Liver (tissue), 8 donors: ENCODE measurements at regions not wholly inside any gene's neighbourhood (a gene's known extent, or its start where the extent isn't known, plus 50 kb on each side); places are given as distances from the start of the nearest gene placed in this dataset.

ENCODE experiments used
- DNase-seq: peaks from one replicate; pipeline ENCODE4 v3.0.0-alpha.2; 2017; ENCODE audit warnings: low spot score
- H3K27ac ChIP-seq, 2 donors: one replicate each; pipeline ENCODE4 v1.7.0; 2013; ENCODE audit warnings: inconsistent platforms in 2 of 2, low read length in 2 of 2, control low read depth in 1 of 2, low read depth in 1 of 2, mild to moderate bottlenecking in 1 of 2
- H3K27me3 ChIP-seq, 4 donors: one replicate each; pipeline versions ENCODE4 v1.6.1 to v1.7.0; 2013; ENCODE audit warnings: low read length in 3 of 4, inconsistent platforms in 1 of 4, mild to moderate bottlenecking in 1 of 4, moderate library complexity in 1 of 4; ENCODE audit not compliant: control insufficient read depth in 4 of 4, insufficient read depth in 4 of 4
- H3K36me3 ChIP-seq, 4 donors: one replicate each; pipeline versions ENCODE4 v1.6.1 to v1.7.0; 2013; ENCODE audit warnings: low read length in 3 of 4, mild to moderate bottlenecking in 3 of 4, low read depth in 1 of 4, moderate library complexity in 1 of 4; ENCODE audit not compliant: control insufficient read depth in 4 of 4, insufficient read depth in 3 of 4
- H3K4me1 ChIP-seq, 4 donors: one replicate each; pipeline versions ENCODE4 v1.6.1 to v1.7.0; 2013; ENCODE audit warnings: low read length in 3 of 4, mild to moderate bottlenecking in 3 of 4, moderate library complexity in 1 of 4; ENCODE audit not compliant: control insufficient read depth in 4 of 4, insufficient read depth in 4 of 4
- H3K4me3 ChIP-seq, 3 donors: one replicate each; pipeline versions ENCODE4 v1.6.1 to v1.7.0; 2013; ENCODE audit warnings: low read length in 3 of 3, control low read depth in 1 of 3, low read depth in 1 of 3, mild to moderate bottlenecking in 1 of 3
- H3K9ac ChIP-seq, 2 donors: one replicate each; pipeline ENCODE4 v1.7.0; 2013; ENCODE audit warnings: low read length in 2 of 2, mild to moderate bottlenecking in 2 of 2, moderate library complexity in 2 of 2, control low read depth in 1 of 2, low read depth in 1 of 2
- H3K9me3 ChIP-seq, 4 donors: one replicate each; pipeline versions ENCODE4 v1.6.1 to v1.7.0; 2013; ENCODE audit warnings: low read length in 3 of 4; ENCODE audit not compliant: control insufficient read depth in 4 of 4
- CTCF ChIP-seq: fragments of 150-350 bp; IDR thresholded peaks from 2 replicates; pipeline ENCODE4 v1.5.1; 2017; ENCODE audit warnings: improper control_type of control experiment, low read depth, low read length; ENCODE audit not compliant: missing input control
- EGR1 ChIP-seq, 2 donors: IDR thresholded peaks; 2 replicates each; pipeline ENCODE4 v1.6.1; 2016 to 2018; ENCODE audit warnings: antibody characterized with exemption in 2 of 2, low read depth in 2 of 2
- GABPA ChIP-seq, 2 donors: IDR thresholded peaks in 1 of 2; conservative IDR thresholded peaks in 1 of 2; 2 replicates each; pipeline ENCODE4 v1.6.1; 2016; ENCODE audit warnings: antibody characterized with exemption in 2 of 2, mild to moderate bottlenecking in 1 of 2, moderate library complexity in 1 of 2
- HNF4A ChIP-seq, 2 donors: conservative IDR thresholded peaks; 2 replicates each; pipeline ENCODE4 v1.6.1; 2016; ENCODE audit warnings: antibody characterized with exemption in 2 of 2, mild to moderate bottlenecking in 2 of 2
- JUND ChIP-seq, 2 donors: IDR thresholded peaks; 2 replicates each; pipeline ENCODE4 v1.6.1; 2016; ENCODE audit warnings: antibody characterized with exemption in 2 of 2
- NR2F2 ChIP-seq: IDR thresholded peaks from 2 replicates; pipeline ENCODE4 v1.6.1; 2016; ENCODE audit warnings: antibody characterized with exemption
- RAD21 ChIP-seq, 2 donors: IDR thresholded peaks; 2 replicates each; pipeline ENCODE4 v1.6.1; 2016; ENCODE audit warnings: antibody characterized with exemption in 2 of 2, mild to moderate bottlenecking in 2 of 2
- REST ChIP-seq: IDR thresholded peaks from 2 replicates; pipeline ENCODE4 v1.6.1; 2016; ENCODE audit warnings: antibody characterized with exemption, mild to moderate bottlenecking
- RXRA ChIP-seq, 2 donors: IDR thresholded peaks; 2 replicates each; pipeline ENCODE4 v1.6.1; 2017 to 2018; ENCODE audit warnings: antibody characterized with exemption in 2 of 2, mild to moderate bottlenecking in 1 of 2
- TAF1 ChIP-seq: conservative IDR thresholded peaks from 2 replicates; pipeline ENCODE4 v1.6.1; 2016; ENCODE audit warnings: antibody characterized with exemption, mild to moderate bottlenecking
- YY1 ChIP-seq: IDR thresholded peaks from 2 replicates; pipeline ENCODE4 v1.6.1; 2016; ENCODE audit warnings: antibody characterized with exemption, mild to moderate bottlenecking
- WGBS: extraction: QIAGEN DNeasy Blood & Tissue Kit; methylation state at CpG from one replicate; pipeline ENCODE4 v1.1.7; 2013; 5-methylcytosine and 5-hydroxymethylcytosine counted together
- donor health status: healthy.
- donor health status: healthy.
- donor health status: healthy.
- donor health status: healthy.
- donor health status: healthy.

- no peaks in the 10 kb centered on the region for H3K9me3 ChIP-seq
- no peaks in the 10 kb centered on the region for H3K27me3 ChIP-seq
- H3K27ac ChIP-seq: no peak overlapping the region
- H3K4me3 ChIP-seq: no peak overlapping the region
- no peak overlapping the region for H3K9ac ChIP-seq
- TF ChIP-seq JUND (IDR thresholded peaks at IDR 0.05): no peak
- no peak for TF ChIP-seq REST
- no peak for TF ChIP-seq HNF4A (conservative IDR thresholded peaks at IDR 0.05)
- no peak for TF ChIP-seq GABPA (IDR thresholded peaks at IDR 0.05 in 1 of 2, conservative IDR thresholded peaks at IDR 0.05 in 1 of 2)
- no peaks in the 10 kb centered on the region for H3K36me3 ChIP-seq
- DNase-seq: no peak
- no peaks in the 10 kb centered on the region for H3K4me1 ChIP-seq
Observed at GRCh38 chr18:51429644-51430043, 232.2 kb upstream of the MEX3C start.

GRCh38 chr18:51430538-51430937, 233.1 kb upstream of the MEX3C start:
- Histone ChIP-seq H3K9ac (no peak overlapping the region), H3K27me3 (no peaks in the 10 kb centered on the region), H3K27ac (no peak overlapping the region), H3K36me3 (no peaks in the 10 kb centered on the region), H3K9me3 (no peaks in the 10 kb centered on the region), H3K4me3 (no peak overlapping the region), H3K4me1 (no peaks in the 10 kb centered on the region)
- TF ChIP-seq HNF4A (conservative IDR thresholded peaks at IDR 0.05): no peak
- TF ChIP-seq GABPA (IDR thresholded peaks at IDR 0.05 in 1 of 2, conservative IDR thresholded peaks at IDR 0.05 in 1 of 2): no peak
- TF ChIP-seq RXRA (IDR thresholded peaks at IDR 0.05): no peak
- no peak for TF ChIP-seq JUND (IDR thresholded peaks at IDR 0.05)
- no peak for TF ChIP-seq YY1
- no peak for TF ChIP-seq TAF1
- no peak for TF ChIP-seq RAD21 (IDR thresholded peaks at IDR 0.05)
- no peak for DNase-seq
- 86% methylated on average over 1 of the region's 1 CpG for WGBS

DNA sequence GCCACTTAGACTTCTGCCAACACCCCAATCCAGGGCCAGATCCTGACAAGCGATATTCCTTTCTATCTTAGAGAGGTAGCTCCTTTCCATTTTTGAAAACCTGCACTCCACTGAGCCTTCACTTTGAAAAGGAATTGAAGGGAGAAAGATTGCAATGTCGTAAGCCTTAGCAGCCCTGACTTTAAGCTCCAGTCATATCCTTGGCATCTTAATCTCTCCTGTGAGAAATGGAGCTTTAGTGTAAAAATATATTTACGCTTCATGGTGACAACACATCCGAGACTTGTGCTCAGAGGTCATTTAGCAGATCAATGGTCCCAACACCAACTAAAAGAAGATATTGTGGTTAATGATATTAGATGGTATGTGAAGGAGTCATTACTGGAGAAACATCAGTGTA, 235.8 kb upstream of the MEX3C start:
- H3K9ac ChIP-seq: no peak overlapping the region
- H3K27me3 ChIP-seq: peaks cover 0 to 5% (median 0%) of the 10 kb centered on the region in 4 donors
- no peak overlapping the region for H3K4me3 ChIP-seq
- H3K9me3 ChIP-seq: no peaks in the 10 kb centered on the region
- TF ChIP-seq RAD21 (IDR thresholded peaks at IDR 0.05) (no peak), NR2F2 (no peak), YY1 (no peak), REST (no peak), HNF4A (conservative IDR thresholded peaks at IDR 0.05) (no peak), CTCF (no peak), EGR1 (IDR thresholded peaks at IDR 0.05; ENCODE audit: low read depth in 2 of 2) (no peak), TAF1 (no peak)
- no peaks in the 10 kb centered on the region for H3K36me3 ChIP-seq
- no peaks in the 10 kb centered on the region for H3K4me1 ChIP-seq
- no peak overlapping the region for H3K27ac ChIP-seq
- no peak for DNase-seq
- 91% methylated on average over 4 of the region's 4 CpGs for WGBS
